Bronchial epithelial cell (primary cell): ENCODE measurements at regions not wholly inside any gene's neighbourhood (a gene's known extent, or its start where the extent isn't known, plus 50 kb on each side); places are given as distances from the start of the nearest gene placed in this dataset.
A peak's percentile ranks its signal among the peaks of the same experiment; 100 is the strongest.

Experiments
- DNase-seq: peaks from one replicate; pipeline ENCODE4 v3.0.0-alpha.2; 2010; ENCODE audit warnings: low read depth
- FAIRE-seq: peaks from 2 replicates; lab custom pipeline; 2011; peaks lifted over from hg19 to GRCh38; lab: Jason Lieb, UNC
- H3K27me3 ChIP-seq: 2 replicates; pipeline ENCODE4 v1.5.1; 2011; ENCODE audit warnings: low read length; ENCODE audit not compliant: control insufficient read depth, insufficient read depth
- H3K36me3 ChIP-seq: 2 replicates; pipeline ENCODE4 v1.5.1; 2011; ENCODE audit warnings: low read length; ENCODE audit not compliant: control insufficient read depth, insufficient read depth
- H3K4me3 ChIP-seq: 2 replicates; pipeline ENCODE4 v1.5.1; 2011; ENCODE audit warnings: mild to moderate bottlenecking, low read depth, low read length, control low read depth
- CTCF ChIP-seq: IDR thresholded peaks from 2 replicates; pipeline ENCODE4 v1.5.1; 2011; ENCODE audit warnings: mild to moderate bottlenecking, moderate library complexity, low read length, control low read depth, inconsistent platforms; ENCODE audit not compliant: insufficient read depth, severe bottlenecking

- DNase-seq (peak; percentile 99), FAIRE-seq (peak; percentile 70)
- Histone ChIP-seq H3K4me3 (no peak overlapping the region), H3K27me3 (no peaks in the 10 kb centered on the region), H3K36me3 (no peaks in the 10 kb centered on the region)
- TF ChIP-seq CTCF = no peak
These were observed 59.4 kb upstream of the LRRC8B start for GRCh38 chr1:89465201-89465600.

GRCh38 chr1:89466307-89466930, 58.2 kb upstream of the LRRC8B start:
- H3K4me3 ChIP-seq = no peak overlapping the region
- TF ChIP-seq CTCF = no peak
- FAIRE-seq = no peak
- no peaks in the 10 kb centered on the region for H3K27me3 ChIP-seq
- no peaks in the 10 kb centered on the region for H3K36me3 ChIP-seq
- DNase-seq = peak; percentile 71

GRCh38 chr1:89472253-89472652, 52.4 kb upstream of the LRRC8B start:
- DNase-seq (no peak), FAIRE-seq (no peak)
- no peaks in the 10 kb centered on the region for H3K27me3 ChIP-seq
- H3K36me3 ChIP-seq = no peaks in the 10 kb centered on the region
- no peak for TF ChIP-seq CTCF
- no peak overlapping the region for H3K4me3 ChIP-seq

GRCh38 chr1:89472886-89473417, 51.7 kb upstream of the LRRC8B start:
- no peak for DNase-seq
- Histone ChIP-seq H3K36me3 (no peaks in the 10 kb centered on the region), H3K27me3 (no peaks in the 10 kb centered on the region), H3K4me3 (no peak overlapping the region)
- FAIRE-seq = no peak
- TF ChIP-seq CTCF = no peak
